ENCODE measurements at regions not wholly inside any gene's neighbourhood (a gene's known extent, or its start where the extent isn't known, plus 50 kb on each side); places are given as distances from the start of the nearest gene placed in this dataset.

GRCh38 chrX:10288373-10288975, 131.7 kb downstream of the CLCN4 start:
- no peak for DNase-seq (ENCODE audit: low spot score)

- DNase-seq (ENCODE audit: low spot score): peak; percentile 30
Observed at GRCh38 chrX:10296576-10296975, 139.8 kb downstream of the CLCN4 start.

GRCh38 chrX:10310511-10310910, 153.7 kb downstream of the CLCN4 start:
- DNase-seq (ENCODE audit: low spot score): no peak

- no peak for DNase-seq (ENCODE audit: low spot score)
Observed at GRCh38 chrX:10314530-10315104, 157.8 kb downstream of the CLCN4 start.

- no peak for DNase-seq (ENCODE audit: low spot score)
Observed at GRCh38 chrX:10325611-10326010, 168.8 kb downstream of the CLCN4 start.

GRCh38 chrX:10326578-10326977, 169.8 kb downstream of the CLCN4 start:
- DNase-seq (ENCODE audit: low spot score): peak; percentile 9

GRCh38 chrX:10327651-10328050, 170.9 kb downstream of the CLCN4 start:
- DNase-seq (ENCODE audit: low spot score): no peak

GRCh38 chrX:10329984-10330383, 173.2 kb downstream of the CLCN4 start:
- no peak for DNase-seq (ENCODE audit: low spot score)

GRCh38 chrX:10341309-10341708, 184.5 kb downstream of the CLCN4 start:
- no peak for DNase-seq (ENCODE audit: low spot score)

GRCh38 chrX:10350221-10350620, 193.4 kb downstream of the CLCN4 start:
- no peak for DNase-seq (ENCODE audit: low spot score)

- DNase-seq (ENCODE audit: low spot score): peak; percentile 21
Observed at GRCh38 chrX:10350981-10351380, 194.2 kb downstream of the CLCN4 start.

- DNase-seq (ENCODE audit: low spot score): no peak
Observed at GRCh38 chrX:10352536-10352935, 195.8 kb downstream of the CLCN4 start.

- peak; percentile 13 for DNase-seq (ENCODE audit: low spot score)
Observed at GRCh38 chrX:10356979-10357378, 200.2 kb downstream of the CLCN4 start.

GRCh38 chrX:10358958-10359357, 202.2 kb downstream of the CLCN4 start:
- DNase-seq (ENCODE audit: low spot score): no peak

GRCh38 chrX:10360116-10360515, 203.3 kb downstream of the CLCN4 start:
- DNase-seq (ENCODE audit: low spot score): peak; percentile 10

GRCh38 chrX:10365532-10366265, 208.9 kb downstream of the CLCN4 start:
- DNase-seq (ENCODE audit: low spot score): no peak

- DNase-seq (ENCODE audit: low spot score): no peak
Observed at GRCh38 chrX:10367406-10367805, 210.6 kb downstream of the CLCN4 start.

GRCh38 chrX:10370976-10371375, 214.2 kb downstream of the CLCN4 start:
- DNase-seq (ENCODE audit: low spot score): no peak

GRCh38 chrX:10377427-10377826, 220.7 kb downstream of the CLCN4 start:
- no peak for DNase-seq (ENCODE audit: low spot score)

- DNase-seq (ENCODE audit: low spot score): no peak
Observed at GRCh38 chrX:10379878-10380277, 223.1 kb downstream of the CLCN4 start.

GRCh38 chrX:10380300-10380699, 223.5 kb downstream of the CLCN4 start:
- no peak for DNase-seq (ENCODE audit: low spot score)

GRCh38 chrX:10381193-10381592, 224.4 kb downstream of the CLCN4 start:
- DNase-seq (ENCODE audit: low spot score): no peak

GRCh38 chrX:10387011-10387410, 230.2 kb downstream of the CLCN4 start:
- peak; percentile 15 for DNase-seq (ENCODE audit: low spot score)

GRCh38 chrX:10390187-10390586, 230.2 kb downstream of the MID1 start:
- no peak for DNase-seq (ENCODE audit: low spot score)
